HepG2 (cell line): ENCODE measurements at regions not wholly inside any gene's neighbourhood (a gene's known extent, or its start where the extent isn't known, plus 50 kb on each side); places are given as distances from the start of the nearest gene placed in this dataset.

ENCODE experiments used
- ATAC-seq: fragments of 200-7000 bp; cut with Tn5 transposase; 3 replicates; pipeline ENCODE4 v1.9.1; 2020; ENCODE audit warnings: mild to moderate bottlenecking, moderate library complexity
- BruUV-seq: library from RNA; stranded (reverse); fragments of 400-500 nt; replicated peaks from 2 replicates; lab custom pipeline; 2021; lab: Mats Ljungman, UMichigan
- CTCF ChIA-PET: fragments of 300-600 bp; formaldehyde crosslinking; extraction: SDS; loops from one replicate; lab custom pipeline; 2021; ENCODE audit warnings: low total read pairs, inconsistent platforms, low intra/inter-chr PET ratio; lab: Yijun Ruan, JAX
- POLR2A ChIA-PET: fragments of 350-600 bp; sonication (Branson Sonifier 250); formaldehyde crosslinking; loops from one replicate; lab custom pipeline; 2020; ENCODE audit warnings: antibody characterized with exemption, inconsistent platforms; lab: Yijun Ruan, JAX
- DNase-seq: peaks from one replicate; pipeline ENCODE4 v3.0.0-alpha.2; 2015; ENCODE audit warnings: low spot score
- FAIRE-seq: peaks from 3 replicates; lab custom pipeline; 2011; peaks lifted over from hg19 to GRCh38; lab: Jason Lieb, UNC
- H2AFZ ChIP-seq: one replicate; pipeline ENCODE4 v1.6.1; 2011; ENCODE audit warnings: low read length, inconsistent platforms
- H3K27ac ChIP-seq: fragments of 300-600 bp; 3 replicates; pipeline ENCODE4 v1.8.0; 2011; ENCODE audit warnings: mixed run types, mild to moderate bottlenecking, mixed read lengths, low read length, inconsistent platforms; ENCODE audit not compliant: insufficient read depth; ENCODE audit errors: extremely low read length
- H3K27me3 ChIP-seq, 2 experiments: fragments of 200-600 bp in 1 of 2; 2 replicates in 1 of 2; 3 replicates in 1 of 2; pipeline versions ENCODE4 v1.6.0 to v1.8.0; 2011; ENCODE audit warnings: low read length in 2 of 2, mild to moderate bottlenecking in 2 of 2, moderate library complexity in 2 of 2, inconsistent platforms in 1 of 2; ENCODE audit not compliant: insufficient read depth in 2 of 2, control insufficient read depth in 1 of 2
- H3K36me3 ChIP-seq, 2 experiments: fragments of 200-600 bp in 1 of 2; replicated peaks in 1 of 2; 2 replicates in 1 of 2; 3 replicates in 1 of 2; pipeline versions ENCODE4 v1.5.1 to v1.8.0; 2011; ENCODE audit warnings: low read length in 2 of 2, inconsistent platforms in 1 of 2; ENCODE audit not compliant: insufficient read depth in 2 of 2, control insufficient read depth in 1 of 2
- H3K4me1 ChIP-seq: 2 replicates; pipeline ENCODE4 v1.5.1; 2012; ENCODE audit warnings: low read length, inconsistent platforms; ENCODE audit not compliant: insufficient read depth
- H3K4me2 ChIP-seq: 2 replicates; pipeline ENCODE4 v1.6.0; 2011; ENCODE audit warnings: low read depth, low read length, inconsistent platforms
- H3K4me3 ChIP-seq, 3 experiments: fragments of 200-600 bp in 1 of 3; sonication (generic), shearing (Covaris generic) in 1 of 3; replicated peaks in 1 of 3; 2 replicates each; pipeline ENCODE4 v1.5.1; 2011 to 2016; ENCODE audit warnings: low read length in 3 of 3, inconsistent platforms in 2 of 3, low read depth in 2 of 3, mild to moderate bottlenecking in 2 of 3, control low read depth in 1 of 3, mixed read lengths in 1 of 3; ENCODE audit not compliant: insufficient read depth in 1 of 3
- H3K79me2 ChIP-seq: one replicate; pipeline ENCODE4 v1.6.1; 2011; ENCODE audit warnings: low read length, inconsistent platforms; ENCODE audit not compliant: insufficient read depth
- H3K9ac ChIP-seq: 2 replicates; pipeline ENCODE4 v1.6.0; 2011; ENCODE audit warnings: mild to moderate bottlenecking, low read depth, low read length, inconsistent platforms; ENCODE audit not compliant: insufficient read depth
- H3K9me3 ChIP-seq: 2 replicates; pipeline ENCODE4 v1.5.1; 2012; ENCODE audit warnings: mild to moderate bottlenecking, low read length
- H4K20me1 ChIP-seq: 2 replicates; pipeline ENCODE4 v1.6.0; 2011; ENCODE audit warnings: inconsistent platforms, mild to moderate bottlenecking, low read length, moderate library complexity; ENCODE audit not compliant: insufficient read depth
- ARHGAP35 ChIP-seq: sonication (generic); formaldehyde crosslinking; IDR thresholded peaks from 2 replicates; pipeline ENCODE4 v1.9.0; 2022; ENCODE audit warnings: mild to moderate bottlenecking, inconsistent platforms, moderate library complexity, missing genetic modification reagents, borderline replicate concordance
- CBX1 ChIP-seq: IDR thresholded peaks from one replicate; pipeline ENCODE4 v1.6.1; 2016; ENCODE audit warnings: antibody characterized with exemption, low read depth
- HDAC6 ChIP-seq: fragments of 200-600 bp; sonication (generic); IDR thresholded peaks from 2 replicates; pipeline ENCODE4 v1.7.0; 2017; ENCODE audit warnings: mild to moderate bottlenecking, antibody characterized with exemption, low read length, low read depth
- MAFF ChIP-seq: IDR thresholded peaks from 2 replicates; pipeline ENCODE4 v1.6.1; 2011; ENCODE audit warnings: low read depth, low read length, improper control_type of control experiment
- MAFK ChIP-seq, 2 experiments: IDR thresholded peaks in 1 of 2; conservative IDR thresholded peaks in 1 of 2; 2 replicates each; pipeline ENCODE4 v1.6.1; 2011; ENCODE audit warnings: improper control_type of control experiment in 2 of 2, low read length in 2 of 2
- SP140L ChIP-seq: sonication (generic); formaldehyde crosslinking; IDR thresholded peaks from 2 replicates; pipeline ENCODE4 v1.4.0; 2020; ENCODE audit warnings: missing genetic modification reagents, borderline replicate concordance
- ZNF430 ChIP-seq: sonication (generic); formaldehyde crosslinking; IDR thresholded peaks from 2 replicates; pipeline ENCODE4 v1.9.0; 2021; ENCODE audit warnings: mild to moderate bottlenecking, missing genetic modification reagents
- WGBS: methylation state at CpG from one replicate; pipeline ENCODE4 v1.1.6; 2017; ENCODE audit warnings: low lambda C conversion rate; 5-methylcytosine and 5-hydroxymethylcytosine counted together
- in situ Hi-C: cut with HindIII; loops from 2 replicates; pipeline ENCODE4 v1.10.0; 2017; ENCODE audit warnings: low pct_unique_long_range_greater_than_20kb; ENCODE audit not compliant: extremely low pct_ligation_motif_present
- intact Hi-C: fragments of 100-400 bp; cut with micrococcal nuclease; formaldehyde crosslinking; loops from one replicate; pipeline ENCODE4 v1.10.0; 2022; ENCODE audit not compliant: unreplicated experiment
- TF ChIP-seq, protein P1 (sequence below): sonication (generic); formaldehyde crosslinking; IDR thresholded peaks from 2 replicates; pipeline ENCODE4 v1.9.0; 2021; ENCODE audit warnings: missing genetic modification reagents, mild to moderate bottlenecking, borderline replicate concordance

GRCh38 chr13:53844473-53845146 lies 816.0 kb downstream of the OLFM4 start:
- Histone ChIP-seq H3K9me3 (peaks cover 62% of the 10 kb centered on the region), H3K4me1 (no peaks in the 10 kb centered on the region), H4K20me1 (no peaks in the 10 kb centered on the region), H3K79me2 (no peaks in the 10 kb centered on the region), H3K27me3 (no peaks in the 10 kb centered on the region; a peak in 1 of 5 replicates), H3K4me3 (no peak overlapping the region), H3K36me3 (no peaks in the 10 kb centered on the region), H3K27ac (no peak overlapping the region), H2AFZ (no peak overlapping the region), H3K4me2 (no peak overlapping the region), H3K9ac (no peak overlapping the region)
- ChIA-PET CTCF (no interaction called here), POLR2A (no interaction called here)
- FAIRE-seq: no peak
- in situ Hi-C loops: no loop called here
- no peak for DNase-seq
- BruUV-seq: no TSS peak
- WGBS: 2% methylated on average over 6 of the region's 6 CpGs
- no peak for ATAC-seq
- TF ChIP-seq MAFF: peak; percentile 66
- no peak for TF ChIP-seq HDAC6
- peak; percentile 9 to 82; a peak in 2 of 4 replicates for TF ChIP-seq MAFK (conservative IDR thresholded peaks at IDR 0.05 in 1 of 2, IDR thresholded peaks at IDR 0.05 in 1 of 2; ENCODE audit: low read length in 2 of 2)
- intact Hi-C loops: no loop called here

DNA sequence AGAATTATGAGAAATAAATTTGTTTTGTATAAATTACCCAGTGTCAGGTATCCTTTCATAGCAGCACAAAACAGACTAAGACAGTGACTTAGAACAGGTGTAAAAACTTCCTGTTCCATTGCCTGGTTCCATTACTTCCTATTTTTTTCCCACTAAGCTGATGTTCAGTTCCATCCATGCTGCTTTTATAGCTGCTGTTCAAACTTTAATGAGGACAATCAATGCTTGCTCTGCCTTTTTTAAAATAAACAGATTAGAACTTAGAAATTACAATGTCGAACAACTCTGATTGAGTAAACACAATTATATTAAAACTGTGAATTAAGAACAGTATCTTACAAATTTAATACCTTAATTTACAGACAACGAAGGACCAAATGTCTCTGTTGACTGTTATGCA lies 818.9 kb downstream of the OLFM4 start:
- WGBS: 6% methylated on average over 2 of the region's 2 CpGs
- no peak overlapping the region for H2AFZ ChIP-seq
- H4K20me1 ChIP-seq: no peaks in the 10 kb centered on the region
- in situ Hi-C loops: no loop called here
- POLR2A ChIA-PET: no interaction called here
- no peaks in the 10 kb centered on the region for H3K79me2 ChIP-seq
- no peak overlapping the region for H3K9ac ChIP-seq
- FAIRE-seq: no peak
- no peaks in the 10 kb centered on the region for H3K36me3 ChIP-seq
- CTCF ChIA-PET: no interaction called here
- TF ChIP-seq, protein P1, sequence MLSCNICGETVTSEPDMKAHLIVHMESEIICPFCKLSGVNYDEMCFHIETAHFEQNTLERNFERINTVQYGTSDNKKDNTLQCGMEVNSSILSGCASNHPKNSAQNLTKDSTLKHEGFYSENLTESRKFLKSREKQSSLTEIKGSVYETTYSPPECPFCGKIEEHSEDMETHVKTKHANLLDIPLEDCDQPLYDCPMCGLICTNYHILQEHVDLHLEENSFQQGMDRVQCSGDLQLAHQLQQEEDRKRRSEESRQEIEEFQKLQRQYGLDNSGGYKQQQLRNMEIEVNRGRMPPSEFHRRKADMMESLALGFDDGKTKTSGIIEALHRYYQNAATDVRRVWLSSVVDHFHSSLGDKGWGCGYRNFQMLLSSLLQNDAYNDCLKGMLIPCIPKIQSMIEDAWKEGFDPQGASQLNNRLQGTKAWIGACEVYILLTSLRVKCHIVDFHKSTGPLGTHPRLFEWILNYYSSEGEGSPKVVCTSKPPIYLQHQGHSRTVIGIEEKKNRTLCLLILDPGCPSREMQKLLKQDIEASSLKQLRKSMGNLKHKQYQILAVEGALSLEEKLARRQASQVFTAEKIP (CRISPR knock-in tag): no peak
- no peak for TF ChIP-seq ARHGAP35 (CRISPR knock-in tag)
- no peak for TF ChIP-seq CBX1
- TF ChIP-seq SP140L: no peak
- TF ChIP-seq ZNF430 (CRISPR knock-in tag): no peak
- peaks cover 47% of the 10 kb centered on the region for H3K9me3 ChIP-seq
- H3K27me3 ChIP-seq: no peaks in the 10 kb centered on the region
- intact Hi-C loops: no loop called here
- no peaks in the 10 kb centered on the region for H3K4me1 ChIP-seq
- BruUV-seq: no TSS peak
- DNase-seq: no peak
- no peak overlapping the region for H3K4me3 ChIP-seq
- no peak overlapping the region for H3K4me2 ChIP-seq
- H3K27ac ChIP-seq: no peak overlapping the region
- no peak for ATAC-seq
